ENCODE measurements at regions not wholly inside any gene's neighbourhood (a gene's known extent, or its start where the extent isn't known, plus 50 kb on each side); places are given as distances from the start of the nearest gene placed in this dataset.

DNA sequence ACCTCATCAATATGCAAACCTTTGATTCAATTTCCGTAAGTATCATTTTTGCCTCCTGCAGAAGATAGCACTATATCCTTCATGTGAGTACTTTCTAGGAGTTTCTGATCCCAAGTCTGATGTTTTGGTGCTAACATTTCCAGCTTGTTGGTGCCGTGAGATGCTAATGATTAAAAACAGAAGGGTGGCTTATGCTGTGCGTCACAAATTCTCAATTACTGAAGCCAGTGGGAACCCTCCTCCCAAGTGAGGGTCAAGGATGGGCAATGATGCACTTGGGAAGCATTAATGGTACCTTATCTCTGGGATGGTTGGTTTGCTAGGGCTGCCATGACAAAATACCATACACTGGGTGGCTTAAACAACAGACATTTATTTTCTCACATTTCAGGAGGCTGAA lies 123.0 kb downstream of the FOXD1 start:
- no peak for TF ChIP-seq POLR2A (IDR thresholded peaks at IDR 0.05)
- no peak for TF ChIP-seq EP300 (IDR thresholded peaks at IDR 0.05)
- TF ChIP-seq, protein P1, sequence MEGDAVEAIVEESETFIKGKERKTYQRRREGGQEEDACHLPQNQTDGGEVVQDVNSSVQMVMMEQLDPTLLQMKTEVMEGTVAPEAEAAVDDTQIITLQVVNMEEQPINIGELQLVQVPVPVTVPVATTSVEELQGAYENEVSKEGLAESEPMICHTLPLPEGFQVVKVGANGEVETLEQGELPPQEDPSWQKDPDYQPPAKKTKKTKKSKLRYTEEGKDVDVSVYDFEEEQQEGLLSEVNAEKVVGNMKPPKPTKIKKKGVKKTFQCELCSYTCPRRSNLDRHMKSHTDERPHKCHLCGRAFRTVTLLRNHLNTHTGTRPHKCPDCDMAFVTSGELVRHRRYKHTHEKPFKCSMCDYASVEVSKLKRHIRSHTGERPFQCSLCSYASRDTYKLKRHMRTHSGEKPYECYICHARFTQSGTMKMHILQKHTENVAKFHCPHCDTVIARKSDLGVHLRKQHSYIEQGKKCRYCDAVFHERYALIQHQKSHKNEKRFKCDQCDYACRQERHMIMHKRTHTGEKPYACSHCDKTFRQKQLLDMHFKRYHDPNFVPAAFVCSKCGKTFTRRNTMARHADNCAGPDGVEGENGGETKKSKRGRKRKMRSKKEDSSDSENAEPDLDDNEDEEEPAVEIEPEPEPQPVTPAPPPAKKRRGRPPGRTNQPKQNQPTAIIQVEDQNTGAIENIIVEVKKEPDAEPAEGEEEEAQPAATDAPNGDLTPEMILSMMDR (IDR thresholded peaks at IDR 0.05), result no peak
- Histone ChIP-seq H3K4me3 (no peak overlapping the region), H3K4me1 (ENCODE audit: insufficient read depth) (no peaks in the 10 kb centered on the region), H3K27ac (no peak overlapping the region), H3K27me3 (no peaks in the 10 kb centered on the region), H3K36me3 (no peaks in the 10 kb centered on the region), H3K9me3 (no peaks in the 10 kb centered on the region)
- intact Hi-C loops (cut with DNase I), result no loop called here
- WGBS, 3 donors, result 88 to 90% (median 89%) methylated on average over 3 of the region's 3 CpGs
- no peak for DNase-seq

GRCh38 chr5:73323466-73323865 lies 125.1 kb downstream of the FOXD1 start:
- 43 to 55% (median 43%) methylated on average over 5 of the region's 5 CpGs for WGBS, 3 donors
- no peak for DNase-seq
- H3K36me3 ChIP-seq, result no peaks in the 10 kb centered on the region
- H3K9me3 ChIP-seq, result no peaks in the 10 kb centered on the region
- TF ChIP-seq, protein P1 (IDR thresholded peaks at IDR 0.05), result no peak
- no peak for TF ChIP-seq POLR2A (IDR thresholded peaks at IDR 0.05)
- TF ChIP-seq EP300 (IDR thresholded peaks at IDR 0.05), result no peak
- H3K27me3 ChIP-seq, result no peaks in the 10 kb centered on the region
- no peak overlapping the region for H3K27ac ChIP-seq
- intact Hi-C loops (cut with DNase I), result no loop called here
- no peak overlapping the region for H3K4me3 ChIP-seq
- H3K4me1 ChIP-seq (ENCODE audit: insufficient read depth), result no peaks in the 10 kb centered on the region

GRCh38 chr5:73322437-73323076 lies 126.0 kb downstream of the FOXD1 start:
- intact Hi-C loops (cut with DNase I), result no loop called here
- Histone ChIP-seq H3K36me3 (no peaks in the 10 kb centered on the region), H3K4me1 (ENCODE audit: insufficient read depth) (no peaks in the 10 kb centered on the region), H3K27ac (no peak overlapping the region), H3K9me3 (no peaks in the 10 kb centered on the region), H3K27me3 (no peaks in the 10 kb centered on the region), H3K4me3 (no peak overlapping the region)
- DNase-seq, result no peak
- WGBS, 3 donors, result 74 to 79% (median 76%) methylated on average over 9 of the region's 9 CpGs
- TF ChIP-seq EP300 (IDR thresholded peaks at IDR 0.05), result no peak
- TF ChIP-seq, protein P1 (IDR thresholded peaks at IDR 0.05), result no peak

DNA sequence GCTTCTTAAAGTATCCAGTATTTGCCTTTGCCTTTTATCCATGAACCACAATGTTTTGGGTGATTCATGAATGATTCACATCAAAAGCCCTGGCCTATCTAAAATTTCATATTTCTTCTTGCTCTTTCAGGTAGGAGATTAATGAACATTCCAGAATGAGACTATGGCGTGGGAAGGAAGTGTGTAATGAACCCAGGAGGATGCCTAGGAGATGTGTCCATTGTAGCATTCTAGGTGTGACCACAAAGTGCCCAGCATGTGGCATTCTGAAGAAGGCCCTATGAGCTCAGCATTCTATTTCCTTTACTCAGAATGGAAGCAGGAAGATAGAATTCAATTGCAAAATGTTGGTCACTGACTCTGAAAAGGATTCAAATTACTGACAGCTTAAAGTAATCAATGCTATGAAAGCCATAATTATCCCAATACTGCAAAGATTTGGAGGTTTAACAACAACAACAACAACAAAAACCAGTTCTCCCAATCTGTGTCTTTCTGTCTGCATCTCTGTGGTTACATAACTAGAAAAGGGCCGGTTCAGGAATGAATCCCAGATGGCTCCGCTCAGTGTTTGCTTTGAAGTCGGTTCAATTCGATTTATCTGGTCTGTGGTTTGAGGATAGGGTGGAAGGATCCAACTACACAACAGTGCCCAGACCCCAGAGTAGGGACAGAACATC lies 126.7 kb downstream of the FOXD1 start:
- TF ChIP-seq POLR2A (IDR thresholded peaks at IDR 0.05) (no peak), EP300 (IDR thresholded peaks at IDR 0.05) (no peak)
- TF ChIP-seq, protein P1 (IDR thresholded peaks at IDR 0.05), result no peak
- Histone ChIP-seq H3K27ac (no peak overlapping the region), H3K27me3 (no peaks in the 10 kb centered on the region), H3K9me3 (no peaks in the 10 kb centered on the region), H3K36me3 (no peaks in the 10 kb centered on the region), H3K4me1 (ENCODE audit: insufficient read depth) (no peaks in the 10 kb centered on the region), H3K4me3 (no peak overlapping the region)
- WGBS, 3 donors, result 24 to 32% (median 30%) methylated on average over 5 of the region's 5 CpGs
- intact Hi-C loops (cut with DNase I), result no loop called here
- DNase-seq, result no peak

Data from ovary (tissue), 7 donors.